ENCODE measurements at regions not wholly inside any gene's neighbourhood (a gene's known extent, or its start where the extent isn't known, plus 50 kb on each side); places are given as distances from the start of the nearest gene placed in this dataset.

DNA sequence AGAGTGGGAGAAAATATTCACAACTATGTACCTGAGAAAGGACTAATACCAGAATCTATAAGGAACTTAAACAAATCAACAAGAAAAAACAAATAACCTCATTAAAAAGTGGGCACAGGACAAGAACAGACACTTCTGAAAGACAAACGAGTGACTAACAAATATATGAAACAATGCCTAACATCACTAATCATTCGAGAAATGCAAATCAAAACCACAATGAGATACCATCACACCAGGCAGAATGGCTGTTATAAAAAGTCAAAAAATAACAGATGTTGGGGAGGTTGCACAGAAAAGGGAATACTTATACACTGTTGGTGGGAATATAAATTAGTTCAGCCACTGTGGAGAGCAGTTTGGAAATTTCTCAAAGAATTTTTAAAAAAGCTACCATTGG, 83.5 kb upstream of the WSCD1 start:
- TF ChIP-seq, protein P1, sequence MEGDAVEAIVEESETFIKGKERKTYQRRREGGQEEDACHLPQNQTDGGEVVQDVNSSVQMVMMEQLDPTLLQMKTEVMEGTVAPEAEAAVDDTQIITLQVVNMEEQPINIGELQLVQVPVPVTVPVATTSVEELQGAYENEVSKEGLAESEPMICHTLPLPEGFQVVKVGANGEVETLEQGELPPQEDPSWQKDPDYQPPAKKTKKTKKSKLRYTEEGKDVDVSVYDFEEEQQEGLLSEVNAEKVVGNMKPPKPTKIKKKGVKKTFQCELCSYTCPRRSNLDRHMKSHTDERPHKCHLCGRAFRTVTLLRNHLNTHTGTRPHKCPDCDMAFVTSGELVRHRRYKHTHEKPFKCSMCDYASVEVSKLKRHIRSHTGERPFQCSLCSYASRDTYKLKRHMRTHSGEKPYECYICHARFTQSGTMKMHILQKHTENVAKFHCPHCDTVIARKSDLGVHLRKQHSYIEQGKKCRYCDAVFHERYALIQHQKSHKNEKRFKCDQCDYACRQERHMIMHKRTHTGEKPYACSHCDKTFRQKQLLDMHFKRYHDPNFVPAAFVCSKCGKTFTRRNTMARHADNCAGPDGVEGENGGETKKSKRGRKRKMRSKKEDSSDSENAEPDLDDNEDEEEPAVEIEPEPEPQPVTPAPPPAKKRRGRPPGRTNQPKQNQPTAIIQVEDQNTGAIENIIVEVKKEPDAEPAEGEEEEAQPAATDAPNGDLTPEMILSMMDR (IDR thresholded peaks at IDR 0.05; ENCODE audit: borderline replicate concordance, extremely low read depth, low read length, poor library complexity, severe bottlenecking): no peak
- no peak for TF ChIP-seq EZH2 (IDR thresholded peaks at IDR 0.05; ENCODE audit: borderline replicate concordance, low read depth, low read length, severe bottlenecking)
